ENCODE measurements at regions not wholly inside any gene's neighbourhood (a gene's known extent, or its start where the extent isn't known, plus 50 kb on each side); places are given as distances from the start of the nearest gene placed in this dataset.

- TF ChIP-seq EZH2 (IDR thresholded peaks at IDR 0.05; ENCODE audit: insufficient read depth, poor library complexity, severe bottlenecking) (no peak), EZH2phosphoT487 (IDR thresholded peaks at IDR 0.05; ENCODE audit: insufficient read depth, low read depth) (no peak)
Observed at GRCh38 chr11:33988586-33989370, 62.8 kb upstream of the CAPRIN1 start.
